K562 (cell line): ENCODE measurements at regions not wholly inside any gene's neighbourhood (a gene's known extent, or its start where the extent isn't known, plus 50 kb on each side); places are given as distances from the start of the nearest gene placed in this dataset.

ENCODE experiments used
- ATAC-seq: fragments of 200-7000 bp; cut with Tn5 transposase; 3 replicates; pipeline ENCODE4 v1.9.1; 2020; ENCODE audit warnings: moderate library complexity
- BruUV-seq: library from RNA; stranded (reverse); fragments of 400-500 nt; replicated peaks from 2 replicates; lab custom pipeline; 2021; lab: Mats Ljungman, UMichigan
- CTCF ChIA-PET: fragments of 300-600 bp; formaldehyde crosslinking; extraction: SDS; loops from one replicate; lab custom pipeline; 2021; ENCODE audit warnings: low intra/inter-chr PET ratio; lab: Yijun Ruan, JAX
- POLR2A ChIA-PET: fragments of 300-600, 350-650 bp; sonication (Branson Sonifier 250); formaldehyde crosslinking; extraction: SDS; loops from one replicate; lab custom pipeline; 2021; ENCODE audit warnings: antibody characterized with exemption, inconsistent platforms; lab: Yijun Ruan, JAX
- DNase-seq, 4 experiments: peaks; one replicate each; pipeline versions ENCODE4 v3.0.0 to v3.0.0-alpha.2; 2011 to 2018; ENCODE audit warnings: low spot score in 3 of 4, mixed read lengths in 3 of 4; ENCODE audit errors: extremely low read depth in 1 of 4
- FAIRE-seq: peaks from 2 replicates; lab custom pipeline; 2011; peaks lifted over from hg19 to GRCh38; lab: Jason Lieb, UNC
- H2AFZ ChIP-seq: 2 replicates; pipeline ENCODE4 v1.6.0; 2011; ENCODE audit warnings: low read depth, low read length, control low read depth, inconsistent platforms
- H3K27ac ChIP-seq: fragments of 200-600 bp; 3 replicates; pipeline ENCODE4 v1.8.0; 2011; ENCODE audit warnings: low read depth, mild to moderate bottlenecking, control low read depth, inconsistent platforms, low read length, moderate library complexity, mixed read lengths; ENCODE audit errors: extremely low read depth
- H3K27me3 ChIP-seq, 2 experiments: fragments of 300-600 bp in 1 of 2; 2 replicates in 1 of 2; 3 replicates in 1 of 2; pipeline versions ENCODE4 v1.6.0 to v1.8.0; 2011; ENCODE audit warnings: inconsistent platforms in 2 of 2, low read length in 2 of 2, mild to moderate bottlenecking in 1 of 2, mixed read lengths in 1 of 2, moderate library complexity in 1 of 2; ENCODE audit not compliant: control insufficient read depth in 2 of 2, insufficient read depth in 2 of 2
- H3K36me3 ChIP-seq: fragments of 300-600 bp; 3 replicates; pipeline ENCODE4 v1.8.0; 2011; ENCODE audit warnings: mild to moderate bottlenecking, low read length, inconsistent platforms; ENCODE audit not compliant: control insufficient read depth, insufficient read depth
- H3K4me1 ChIP-seq, 2 experiments: fragments of 200-600 bp in 1 of 2; replicated peaks in 1 of 2; 2 replicates in 1 of 2; 3 replicates in 1 of 2; pipeline versions ENCODE4 v1.5.1 to v1.8.0; 2011; ENCODE audit warnings: inconsistent platforms in 2 of 2, low read length in 2 of 2, mild to moderate bottlenecking in 1 of 2, mixed read lengths in 1 of 2, moderate library complexity in 1 of 2; ENCODE audit not compliant: control insufficient read depth in 2 of 2, insufficient read depth in 2 of 2
- H3K4me2 ChIP-seq: 2 replicates; pipeline ENCODE4 v1.6.1; 2011; ENCODE audit warnings: low read length, control low read depth, inconsistent platforms, mixed read lengths; ENCODE audit not compliant: insufficient read depth
- H3K4me3 ChIP-seq: fragments of 200-600 bp; sonication (generic), shearing (Covaris generic); 2 replicates; pipeline ENCODE4 v1.5.1; 2016; ENCODE audit warnings: control low read depth, inconsistent platforms
- H3K79me2 ChIP-seq: fragments of 200-600 bp; 3 replicates; pipeline ENCODE4 v1.8.0; 2011; ENCODE audit warnings: low read length, inconsistent platforms; ENCODE audit not compliant: control insufficient read depth, insufficient read depth
- H3K9ac ChIP-seq, 2 experiments: 2 replicates each; pipeline versions ENCODE4 v1.6.0 to v1.6.1; 2011; ENCODE audit warnings: low read depth in 2 of 2, low read length in 2 of 2, control low read depth in 1 of 2, inconsistent platforms in 1 of 2, mild to moderate bottlenecking in 1 of 2, mixed read lengths in 1 of 2; ENCODE audit not compliant: insufficient read depth in 1 of 2
- H3K9me1 ChIP-seq: one replicate; pipeline ENCODE4 v1.6.0; 2011; ENCODE audit warnings: inconsistent platforms, mild to moderate bottlenecking, low read length, moderate library complexity; ENCODE audit not compliant: control insufficient read depth, insufficient read depth
- H3K9me3 ChIP-seq: replicated peaks from 2 replicates; pipeline ENCODE4 v1.5.1; 2011; ENCODE audit warnings: low read depth, low read length, inconsistent platforms; ENCODE audit not compliant: control insufficient read depth, insufficient read depth
- H4K20me1 ChIP-seq: replicated peaks from 2 replicates; pipeline ENCODE4 v1.6.1; 2011; ENCODE audit warnings: low read length, inconsistent platforms, mixed read lengths; ENCODE audit not compliant: control insufficient read depth, insufficient read depth
- GABPB1 ChIP-seq: sonication (generic); formaldehyde crosslinking; IDR thresholded peaks from 2 replicates; pipeline ENCODE4 v1.8.0; 2022; ENCODE audit warnings: mild to moderate bottlenecking, missing genetic modification reagents
- HEY1 ChIP-seq: fragments of 250-450 bp; sonication (Bioruptor Pico); IDR thresholded peaks from 2 replicates; pipeline ENCODE4 v1.5.0; 2020; ENCODE audit warnings: mild to moderate bottlenecking, moderate library complexity, borderline replicate concordance
- JUND ChIP-seq, 2 experiments: IDR thresholded peaks; 2 replicates in 1 of 2; 3 replicates in 1 of 2; pipeline ENCODE4 v1.6.1; 2011; ENCODE audit warnings: borderline replicate concordance in 2 of 2, low read depth in 2 of 2, low read length in 2 of 2, improper control_type of control experiment in 1 of 2, missing biosample characterization in 1 of 2, missing genetic modification characterization in 1 of 2, missing genetic modification reagents in 1 of 2
- PHB2 ChIP-seq: fragments of 450-650 bp; IDR thresholded peaks from 2 replicates; pipeline ENCODE4 v1.6.1; 2017; ENCODE audit warnings: low read depth
- POLR2H ChIP-seq: IDR thresholded peaks from 2 replicates; pipeline ENCODE4 v1.6.1; 2016; ENCODE audit warnings: missing genetic modification characterization, low read depth, mild to moderate bottlenecking, control low read depth, missing compliant biosample characterization, moderate library complexity
- TARDBP ChIP-seq: fragments of 450-650 bp; IDR thresholded peaks from 2 replicates; pipeline ENCODE4 v1.6.1; 2016
- WGBS: fragments of 100-300 bp; shearing (Covaris generic); methylation state at CpG from one replicate; pipeline ENCODE4 v1.1.6; 2016; ENCODE audit warnings: low coverage, mixed read lengths; ENCODE audit not compliant: insufficient coverage; ENCODE audit errors: missing lambda C conversion rate; 5-methylcytosine and 5-hydroxymethylcytosine counted together
- in situ Hi-C: fragments of 300-500 bp; cut with MboI; formaldehyde crosslinking; loops from 4 replicates; pipeline ENCODE4 v1.15.0; 2018; ENCODE audit warnings: inconsistent platforms, mixed read lengths
- intact Hi-C: fragments of 100-400 bp; cut with micrococcal nuclease; formaldehyde crosslinking; loops from 2 replicates; pipeline ENCODE4 v1.14.2; 2022

DNA sequence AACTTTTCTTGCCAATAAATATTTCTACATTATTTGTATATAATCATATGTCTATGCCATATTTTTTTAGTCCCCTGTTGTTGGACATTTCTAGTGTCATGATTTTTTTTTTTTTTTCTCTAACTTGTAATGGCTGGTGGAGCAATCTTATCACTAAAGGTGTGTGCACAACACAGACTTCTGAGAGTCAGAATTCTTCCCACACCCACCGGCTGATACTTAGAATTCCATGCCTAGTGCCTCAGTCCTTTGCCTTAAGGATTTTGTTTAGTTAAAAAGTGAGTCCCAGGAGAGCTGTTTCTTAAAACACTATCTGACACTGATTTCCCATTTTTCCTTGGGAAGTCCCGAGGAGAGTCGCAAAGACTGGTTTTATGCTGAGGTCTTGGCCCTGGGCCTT is 87.7 kb upstream of the BARX2 start:
- in situ Hi-C loops, result no loop called here
- intact Hi-C loops, result no loop called here
- DNase-seq (no peak), FAIRE-seq (no peak), ATAC-seq (no peak)
- no peak overlapping the region for H3K4me2 ChIP-seq
- ChIA-PET POLR2A (no interaction called here), CTCF (no interaction called here)
- H3K79me2 ChIP-seq, result no peaks in the 10 kb centered on the region
- no peak overlapping the region for H3K9ac ChIP-seq
- no peak overlapping the region for H2AFZ ChIP-seq
- H3K36me3 ChIP-seq, result no peaks in the 10 kb centered on the region
- WGBS, result 2% methylated on average over 3 of the region's 3 CpGs
- H3K9me3 ChIP-seq, result no peaks in the 10 kb centered on the region
- no TSS peak for BruUV-seq
- no peak overlapping the region for H3K4me3 ChIP-seq
- no peaks in the 10 kb centered on the region for H3K4me1 ChIP-seq
- no peaks in the 10 kb centered on the region for H4K20me1 ChIP-seq
- no peak overlapping the region for H3K27ac ChIP-seq
- no peaks in the 10 kb centered on the region for H3K27me3 ChIP-seq
- TF ChIP-seq TARDBP (no peak), POLR2H (tag) (no peak), JUND (IDR thresholded peaks at IDR 0.05; ENCODE audit: borderline replicate concordance, low read depth, low read length) (no peak), JUND (tag; IDR thresholded peaks at IDR 0.05; ENCODE audit: borderline replicate concordance, low read depth, low read length) (no peak)
- no peaks in the 10 kb centered on the region for H3K9me1 ChIP-seq

DNA sequence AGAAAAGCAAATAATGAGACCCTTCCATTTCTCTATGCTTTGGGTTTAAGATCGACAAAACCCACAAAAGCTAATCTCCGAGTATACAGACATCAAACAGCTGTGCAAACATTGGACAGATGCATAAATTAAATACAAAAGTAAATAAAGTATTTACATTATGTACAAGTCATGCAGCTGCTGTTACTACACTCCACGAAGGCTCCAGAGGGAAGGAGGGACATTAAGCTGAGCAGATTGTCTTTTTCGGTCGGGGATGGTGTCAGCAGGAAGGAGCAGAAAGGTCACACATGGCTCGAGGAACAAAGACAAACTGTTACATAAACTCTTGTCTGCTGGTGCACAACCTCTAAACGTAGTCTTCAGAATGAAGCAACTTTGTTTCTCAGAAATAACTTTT is 88.8 kb upstream of the BARX2 start:
- intact Hi-C loops, result no loop called here
- TF ChIP-seq HEY1 (CRISPR knock-in tag) (no peak), GABPB1 (CRISPR knock-in tag) (no peak), PHB2 (no peak)
- Histone ChIP-seq H4K20me1 (no peaks in the 10 kb centered on the region), H3K36me3 (no peaks in the 10 kb centered on the region), H3K27ac (no peak overlapping the region), H3K4me2 (no peak overlapping the region), H3K9ac (no peak overlapping the region), H3K79me2 (no peaks in the 10 kb centered on the region), H3K27me3 (no peaks in the 10 kb centered on the region), H2AFZ (no peak overlapping the region), H3K9me1 (no peaks in the 10 kb centered on the region), H3K4me3 (no peak overlapping the region), H3K4me1 (no peaks in the 10 kb centered on the region), H3K9me3 (no peaks in the 10 kb centered on the region)
- FAIRE-seq (no peak), DNase-seq (no peak), ATAC-seq (no peak)
- CTCF ChIA-PET, result no interaction called here
- no TSS peak for BruUV-seq
- 0% methylated on average over 7 of the region's 7 CpGs for WGBS
- POLR2A ChIA-PET, result no interaction called here
- in situ Hi-C loops, result no loop called here
